Cardiac muscle cell (in vitro differentiated cells and primary cell): ENCODE measurements at regions not wholly inside any gene's neighbourhood (a gene's known extent, or its start where the extent isn't known, plus 50 kb on each side); places are given as distances from the start of the nearest gene placed in this dataset.

ENCODE experiments used
- DNase-seq, 2 donors: peaks; one replicate each; pipeline versions ENCODE4 v3.0.0 to v3.0.0-alpha.2; 2010 to 2017; ENCODE audit warnings: low read depth in 1 of 2, low spot score in 1 of 2
- H3K27ac ChIP-seq: fragments of 200-600 bp; sonication (generic); 2 replicates; pipeline ENCODE4 v1.5.1; 2016
- H3K27me3 ChIP-seq: fragments of 200-600 bp; sonication (generic); 2 replicates; pipeline ENCODE4 v1.6.0; 2016; ENCODE audit warnings: control low read depth
- H3K36me3 ChIP-seq: fragments of 200-600 bp; sonication (generic); 2 replicates; pipeline ENCODE4 v1.5.1; 2016; ENCODE audit warnings: control low read depth
- H3K4me1 ChIP-seq: fragments of 200-600 bp; sonication (generic); 2 replicates; pipeline ENCODE4 v1.8.1; 2017; ENCODE audit warnings: low read depth, mild to moderate bottlenecking, mixed run types
- H3K4me3 ChIP-seq: fragments of 200-600 bp; sonication (generic); 2 replicates; pipeline ENCODE4 v1.5.1; 2016; ENCODE audit warnings: mild to moderate bottlenecking
- H3K9me3 ChIP-seq: fragments of 200-600 bp; sonication (generic); 2 replicates; pipeline ENCODE4 v1.5.1; 2017; ENCODE audit warnings: low read depth, mild to moderate bottlenecking, control low read depth
- TF ChIP-seq, protein P1 (sequence below): IDR thresholded peaks from 2 replicates; pipeline ENCODE4 v1.5.1; 2012; ENCODE audit warnings: low read depth, mild to moderate bottlenecking, low read length

DNA sequence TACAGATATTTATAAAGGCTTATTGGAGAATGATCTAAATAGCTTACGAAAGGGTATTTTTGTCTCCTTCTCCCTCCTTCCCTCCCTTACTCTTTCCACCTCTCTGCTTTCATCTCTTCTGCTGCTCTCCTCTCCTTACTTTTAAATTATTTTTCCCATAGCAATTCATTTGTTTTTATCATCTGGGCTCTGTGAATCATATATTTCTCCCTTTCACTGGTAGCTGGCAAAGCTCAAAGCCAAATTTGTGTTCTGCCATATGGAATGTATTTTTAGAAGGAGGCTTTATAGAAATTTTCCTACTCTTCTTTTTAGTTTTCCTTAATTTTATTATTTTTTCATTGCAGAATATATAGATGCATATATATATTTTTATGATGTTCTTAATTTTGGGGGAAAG lies 385.8 kb downstream of the C3orf38 start:
- TF ChIP-seq, protein P1, sequence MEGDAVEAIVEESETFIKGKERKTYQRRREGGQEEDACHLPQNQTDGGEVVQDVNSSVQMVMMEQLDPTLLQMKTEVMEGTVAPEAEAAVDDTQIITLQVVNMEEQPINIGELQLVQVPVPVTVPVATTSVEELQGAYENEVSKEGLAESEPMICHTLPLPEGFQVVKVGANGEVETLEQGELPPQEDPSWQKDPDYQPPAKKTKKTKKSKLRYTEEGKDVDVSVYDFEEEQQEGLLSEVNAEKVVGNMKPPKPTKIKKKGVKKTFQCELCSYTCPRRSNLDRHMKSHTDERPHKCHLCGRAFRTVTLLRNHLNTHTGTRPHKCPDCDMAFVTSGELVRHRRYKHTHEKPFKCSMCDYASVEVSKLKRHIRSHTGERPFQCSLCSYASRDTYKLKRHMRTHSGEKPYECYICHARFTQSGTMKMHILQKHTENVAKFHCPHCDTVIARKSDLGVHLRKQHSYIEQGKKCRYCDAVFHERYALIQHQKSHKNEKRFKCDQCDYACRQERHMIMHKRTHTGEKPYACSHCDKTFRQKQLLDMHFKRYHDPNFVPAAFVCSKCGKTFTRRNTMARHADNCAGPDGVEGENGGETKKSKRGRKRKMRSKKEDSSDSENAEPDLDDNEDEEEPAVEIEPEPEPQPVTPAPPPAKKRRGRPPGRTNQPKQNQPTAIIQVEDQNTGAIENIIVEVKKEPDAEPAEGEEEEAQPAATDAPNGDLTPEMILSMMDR, result no peak
- no peak for DNase-seq
- Histone ChIP-seq H3K4me1 (no peaks in the 10 kb centered on the region), H3K36me3 (no peaks in the 10 kb centered on the region), H3K4me3 (no peak overlapping the region), H3K27ac (no peak overlapping the region), H3K27me3 (no peaks in the 10 kb centered on the region), H3K9me3 (no peaks in the 10 kb centered on the region)

DNA sequence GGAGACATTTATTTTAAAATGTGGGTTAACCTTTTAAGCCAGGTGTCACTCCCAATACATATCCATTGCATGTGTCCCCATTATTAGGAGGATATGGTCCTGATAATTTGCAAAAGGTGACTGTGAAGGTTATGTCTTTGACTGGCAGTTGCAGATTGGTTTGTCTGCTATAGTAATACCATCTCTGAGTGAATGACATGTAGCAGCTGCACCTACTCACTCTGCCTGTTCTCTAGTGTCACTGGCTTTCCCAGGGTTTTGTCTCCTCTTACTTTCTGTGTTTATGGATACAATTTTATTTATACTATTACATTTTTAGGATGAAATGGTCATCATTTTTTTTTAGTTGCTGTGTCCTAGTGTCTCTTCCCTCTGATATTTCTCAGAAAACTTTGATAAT lies 393.2 kb downstream of the C3orf38 start:
- H3K9me3 ChIP-seq, result no peaks in the 10 kb centered on the region
- no peaks in the 10 kb centered on the region for H3K36me3 ChIP-seq
- no peaks in the 10 kb centered on the region for H3K27me3 ChIP-seq
- H3K27ac ChIP-seq, result no peak overlapping the region
- no peak overlapping the region for H3K4me3 ChIP-seq
- TF ChIP-seq, protein P1, result no peak
- H3K4me1 ChIP-seq, result no peaks in the 10 kb centered on the region
- no peak for DNase-seq

DNA sequence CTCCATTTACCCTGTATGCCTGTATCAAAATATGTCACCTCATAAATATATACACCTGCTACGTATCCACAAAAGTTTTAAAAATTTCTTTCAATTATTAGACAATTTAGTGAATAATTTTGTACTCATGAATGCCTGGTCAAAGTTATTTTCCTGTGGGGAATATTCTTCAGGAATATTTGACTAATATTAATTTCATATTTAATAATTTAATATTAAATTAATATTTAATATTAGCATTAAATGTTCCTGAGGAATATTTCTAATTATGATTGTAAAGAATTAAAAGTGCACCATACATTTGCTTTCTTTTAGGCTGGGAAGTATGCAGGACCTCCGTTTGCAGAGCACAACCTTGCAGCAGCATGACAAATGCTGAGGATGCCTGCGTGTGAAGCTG lies 422.7 kb downstream of the C3orf38 start:
- no peak overlapping the region for H3K27ac ChIP-seq
- no peaks in the 10 kb centered on the region for H3K27me3 ChIP-seq
- no peak for DNase-seq
- H3K9me3 ChIP-seq, result no peaks in the 10 kb centered on the region
- H3K4me3 ChIP-seq, result no peak overlapping the region
- TF ChIP-seq, protein P1, result no peak
- no peaks in the 10 kb centered on the region for H3K36me3 ChIP-seq
- H3K4me1 ChIP-seq, result no peaks in the 10 kb centered on the region

- no peaks in the 10 kb centered on the region for H3K27me3 ChIP-seq
- H3K36me3 ChIP-seq, result no peaks in the 10 kb centered on the region
- H3K9me3 ChIP-seq, result no peaks in the 10 kb centered on the region
- H3K4me3 ChIP-seq, result no peak overlapping the region
- no peak overlapping the region for H3K27ac ChIP-seq
- DNase-seq, result no peak
- H3K4me1 ChIP-seq, result no peaks in the 10 kb centered on the region
- TF ChIP-seq, protein P1, result no peak
These were observed 423.7 kb downstream of the C3orf38 start for GRCh38 chr3:88573472-88573871.

DNA sequence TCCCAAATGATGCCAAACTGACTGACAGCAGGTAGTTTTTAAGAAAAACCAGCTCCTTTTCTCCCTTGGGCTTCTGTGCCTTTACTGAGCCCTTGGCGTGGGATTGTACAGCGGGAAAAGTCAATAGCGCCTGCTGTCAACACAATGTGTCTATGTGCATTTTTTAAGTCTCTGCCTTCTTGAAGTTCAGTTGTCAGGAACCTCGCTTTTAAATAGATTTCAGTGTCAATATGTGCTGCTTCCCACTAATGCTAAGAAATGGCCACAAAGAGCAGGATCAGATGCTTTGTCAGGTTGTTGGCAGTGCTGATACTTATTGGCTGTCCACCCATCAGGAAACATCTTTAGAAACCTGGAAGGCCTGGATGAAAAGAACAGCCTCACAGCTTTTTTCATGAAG lies 424.4 kb downstream of the C3orf38 start:
- Histone ChIP-seq H3K9me3 (no peaks in the 10 kb centered on the region), H3K27ac (no peak overlapping the region), H3K4me3 (no peak overlapping the region), H3K36me3 (no peaks in the 10 kb centered on the region), H3K4me1 (no peaks in the 10 kb centered on the region), H3K27me3 (no peaks in the 10 kb centered on the region)
- DNase-seq, result no peak
- TF ChIP-seq, protein P1, result no peak

- no peaks in the 10 kb centered on the region for H3K27me3 ChIP-seq
- no peaks in the 10 kb centered on the region for H3K4me1 ChIP-seq
- TF ChIP-seq, protein P1, result no peak
- H3K36me3 ChIP-seq, result no peaks in the 10 kb centered on the region
- no peak overlapping the region for H3K27ac ChIP-seq
- H3K9me3 ChIP-seq, result no peaks in the 10 kb centered on the region
- DNase-seq, result no peak
- H3K4me3 ChIP-seq, result no peak overlapping the region
These were observed 434.7 kb downstream of the C3orf38 start for GRCh38 chr3:88584451-88584850.
